DND-41 (cell line): ENCODE measurements at regions not wholly inside any gene's neighbourhood (a gene's known extent, or its start where the extent isn't known, plus 50 kb on each side); places are given as distances from the start of the nearest gene placed in this dataset.

ENCODE experiments used
- ATAC-seq: fragments of 200-7000 bp; cut with Tn5 transposase; 3 replicates; pipeline ENCODE4 v1.9.1; 2021; ENCODE audit warnings: low read depth; ENCODE audit not compliant: insufficient read depth
- DNase-seq: peaks from one replicate; pipeline ENCODE4 v3.0.0-alpha.2; 2020
- H2AFZ ChIP-seq: 2 replicates; pipeline ENCODE4 v1.6.0; 2012; ENCODE audit warnings: low read depth, low read length
- H3K27ac ChIP-seq: 2 replicates; pipeline ENCODE4 v1.5.1; 2012; ENCODE audit warnings: low read length, inconsistent platforms
- H3K27me3 ChIP-seq: fragments of 200-600 bp; sonication (generic); 2 replicates; pipeline ENCODE4 v1.6.0; 2012; ENCODE audit warnings: low read length, mild to moderate bottlenecking, inconsistent platforms; ENCODE audit not compliant: insufficient read depth, poor library complexity
- H3K36me3 ChIP-seq: 2 replicates; pipeline ENCODE4 v1.5.1; 2012; ENCODE audit warnings: low read length, inconsistent platforms; ENCODE audit not compliant: insufficient read depth
- H3K4me1 ChIP-seq: 2 replicates; pipeline ENCODE4 v1.5.1; 2012; ENCODE audit warnings: mild to moderate bottlenecking, low read length; ENCODE audit not compliant: insufficient read depth
- H3K4me2 ChIP-seq: 2 replicates; pipeline ENCODE4 v1.6.0; 2012; ENCODE audit warnings: mild to moderate bottlenecking, moderate library complexity, low read length, inconsistent platforms; ENCODE audit not compliant: insufficient read depth
- H3K4me3 ChIP-seq, 2 experiments: fragments of 200-600 bp in 1 of 2; shearing (Covaris generic) in 1 of 2; 2 replicates each; pipeline ENCODE4 v1.5.1; 2012 to 2016; ENCODE audit warnings: inconsistent platforms in 2 of 2, low read length in 2 of 2, mild to moderate bottlenecking in 2 of 2, low read depth in 1 of 2, moderate library complexity in 1 of 2
- H3K79me2 ChIP-seq: 2 replicates; pipeline ENCODE4 v1.6.0; 2012; ENCODE audit warnings: low read length, inconsistent platforms; ENCODE audit not compliant: insufficient read depth
- H3K9ac ChIP-seq: 2 replicates; pipeline ENCODE4 v1.6.0; 2012; ENCODE audit warnings: low read depth, mild to moderate bottlenecking, inconsistent platforms, low read length, moderate library complexity
- H3K9me3 ChIP-seq: 2 replicates; pipeline ENCODE4 v1.5.1; 2012; ENCODE audit warnings: low read length, moderate library complexity, mild to moderate bottlenecking, inconsistent platforms; ENCODE audit not compliant: insufficient read depth, severe bottlenecking
- H4K20me1 ChIP-seq: 2 replicates; pipeline ENCODE4 v1.6.0; 2012; ENCODE audit warnings: low read length; ENCODE audit not compliant: insufficient read depth
- CTCF ChIP-seq: IDR thresholded peaks from 2 replicates; pipeline ENCODE4 v1.5.1; 2012; ENCODE audit warnings: borderline replicate concordance, low read length, moderate library complexity, mild to moderate bottlenecking; ENCODE audit not compliant: poor library complexity, severe bottlenecking; ENCODE audit errors: extremely low read depth
- EZH2 ChIP-seq: IDR thresholded peaks from 3 replicates; pipeline ENCODE4 v1.6.1; 2012; ENCODE audit warnings: borderline replicate concordance, low read depth, mild to moderate bottlenecking, moderate library complexity, low read length, inconsistent platforms; ENCODE audit not compliant: severe bottlenecking

- H3K4me3 ChIP-seq = no peak overlapping the region
- H3K9ac ChIP-seq = no peak overlapping the region
- peak; percentile 8 for DNase-seq
- no peaks in the 10 kb centered on the region for H3K79me2 ChIP-seq
- H3K9me3 ChIP-seq = no peaks in the 10 kb centered on the region
- H2AFZ ChIP-seq = no peak overlapping the region
- H3K4me1 ChIP-seq = no peaks in the 10 kb centered on the region
- H3K36me3 ChIP-seq = no peaks in the 10 kb centered on the region
- no peak overlapping the region for H3K4me2 ChIP-seq
- no peaks in the 10 kb centered on the region for H3K27me3 ChIP-seq
- H4K20me1 ChIP-seq = no peaks in the 10 kb centered on the region
- ATAC-seq = peak; percentile 58; the same call in 1 of the 3 replicates
- H3K27ac ChIP-seq = no peak overlapping the region
- TF ChIP-seq CTCF (peak; percentile 76), EZH2 (no peak)
Measured at GRCh38 chr14:30214461-30215090, 286.9 kb upstream of the PRKD1 start.

- Histone ChIP-seq H3K4me3 (no peak overlapping the region), H2AFZ (no peak overlapping the region), H3K4me2 (no peak overlapping the region), H4K20me1 (no peaks in the 10 kb centered on the region), H3K27me3 (no peaks in the 10 kb centered on the region), H3K9ac (no peak overlapping the region), H3K9me3 (no peaks in the 10 kb centered on the region), H3K4me1 (no peaks in the 10 kb centered on the region), H3K79me2 (no peaks in the 10 kb centered on the region), H3K36me3 (no peaks in the 10 kb centered on the region), H3K27ac (no peak overlapping the region)
- DNase-seq (no peak), ATAC-seq (no peak)
- TF ChIP-seq EZH2 = no peak
- no peak for TF ChIP-seq CTCF
Measured at GRCh38 chr14:30218907-30219306, 291.3 kb upstream of the PRKD1 start.

GRCh38 chr14:30221546-30221945 lies 293.9 kb upstream of the PRKD1 start:
- Histone ChIP-seq H3K79me2 (no peaks in the 10 kb centered on the region), H3K9me3 (no peaks in the 10 kb centered on the region), H3K36me3 (no peaks in the 10 kb centered on the region), H3K4me3 (no peak overlapping the region), H3K27ac (no peak overlapping the region), H3K4me2 (no peak overlapping the region), H4K20me1 (no peaks in the 10 kb centered on the region), H2AFZ (no peak overlapping the region), H3K4me1 (no peaks in the 10 kb centered on the region), H3K9ac (no peak overlapping the region), H3K27me3 (no peaks in the 10 kb centered on the region)
- ATAC-seq (no peak), DNase-seq (no peak)
- TF ChIP-seq EZH2 = no peak
- no peak for TF ChIP-seq CTCF

- DNase-seq = no peak
- 0 out of 3 replicates have a peak, but pooled peaks have one; percentile 19 for ATAC-seq
- H2AFZ ChIP-seq = no peak overlapping the region
- TF ChIP-seq CTCF = no peak
- no peak for TF ChIP-seq EZH2
- H3K4me1 ChIP-seq = no peaks in the 10 kb centered on the region
- H3K9me3 ChIP-seq = no peaks in the 10 kb centered on the region
- no peaks in the 10 kb centered on the region for H3K27me3 ChIP-seq
- H3K4me2 ChIP-seq = no peak overlapping the region
- no peak overlapping the region for H3K4me3 ChIP-seq
- H3K79me2 ChIP-seq = no peaks in the 10 kb centered on the region
- no peaks in the 10 kb centered on the region for H4K20me1 ChIP-seq
- no peaks in the 10 kb centered on the region for H3K36me3 ChIP-seq
- H3K27ac ChIP-seq = no peak overlapping the region
- no peak overlapping the region for H3K9ac ChIP-seq
Measured at GRCh38 chr14:30223385-30223785, 295.7 kb upstream of the PRKD1 start.
